ENCODE measurements at regions not wholly inside any gene's neighbourhood (a gene's known extent, or its start where the extent isn't known, plus 50 kb on each side); places are given as distances from the start of the nearest gene placed in this dataset.

DNA sequence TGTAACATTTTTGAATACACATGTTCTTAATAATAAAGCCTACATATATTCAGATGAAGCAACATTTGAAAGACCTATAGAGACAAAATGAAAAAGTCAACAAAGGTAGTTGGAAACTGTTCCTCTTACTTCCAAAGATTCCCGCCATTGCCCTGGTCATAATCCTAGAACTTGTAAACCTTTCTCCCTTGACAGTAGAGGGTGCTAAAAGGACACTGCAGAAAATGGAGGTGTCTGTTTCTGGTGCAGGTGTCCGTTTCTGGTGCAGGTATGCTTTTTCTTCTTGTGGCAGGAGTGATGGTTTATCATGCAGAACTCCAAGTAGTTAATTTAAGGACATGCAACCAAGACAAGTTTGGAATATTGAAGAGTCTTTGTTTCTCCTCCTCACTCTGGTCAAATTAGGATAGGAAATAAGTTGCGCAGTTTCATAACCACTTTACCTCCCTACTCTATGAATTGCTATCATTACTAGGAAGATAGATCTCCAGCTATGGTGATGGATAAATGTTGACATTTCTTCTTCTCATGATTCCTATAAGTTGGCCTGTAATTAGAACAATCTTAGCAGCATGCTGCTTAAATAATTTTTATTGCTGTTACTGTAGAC is 56.0 kb upstream of the FAM174A start:
- Histone ChIP-seq H3K27ac (ENCODE audit: low read depth in 2 of 2, low read length in 2 of 2) (no peak overlapping the region), H3K9ac (ENCODE audit: low read depth in 1 of 2, low read length in 2 of 2) (no peak overlapping the region), H3K27me3 (ENCODE audit: control insufficient read depth in 2 of 2, insufficient read depth in 2 of 2, low read length in 2 of 2) (no peaks in the 10 kb centered on the region), H3K36me3 (ENCODE audit: control insufficient read depth in 2 of 2, insufficient read depth in 2 of 2, low read length in 2 of 2) (no peaks in the 10 kb centered on the region), H3K4me1 (ENCODE audit: control insufficient read depth in 2 of 2, insufficient read depth in 2 of 2, low read length in 2 of 2) (no peaks in the 10 kb centered on the region), H3K4me3 (ENCODE audit: low read length in 2 of 2) (no peak overlapping the region), H3K9me3 (ENCODE audit: control insufficient read depth in 2 of 2, low read length in 2 of 2) (no peaks in the 10 kb centered on the region)

DNA sequence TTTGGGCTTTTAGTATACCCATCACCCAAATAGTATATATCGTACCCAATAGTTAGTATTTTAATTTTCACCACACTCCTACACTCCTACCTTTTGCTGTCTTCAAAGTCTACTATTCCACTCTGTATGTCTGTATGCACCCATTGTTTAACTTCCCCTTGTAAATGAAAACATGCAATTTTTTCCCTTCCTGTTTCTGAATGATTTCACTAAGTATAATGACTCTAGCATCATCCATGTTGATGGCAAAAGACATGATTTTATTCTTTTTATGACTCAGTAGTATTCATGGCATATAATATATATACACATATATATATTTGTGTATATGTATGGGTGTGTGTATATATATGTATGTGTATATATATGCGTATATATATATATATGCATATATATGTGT is 63.1 kb upstream of the FAM174A start:
- H3K27me3 ChIP-seq (ENCODE audit: control insufficient read depth in 2 of 2, insufficient read depth in 2 of 2, low read length in 2 of 2), result no peaks in the 10 kb centered on the region
- H3K36me3 ChIP-seq (ENCODE audit: control insufficient read depth in 2 of 2, insufficient read depth in 2 of 2, low read length in 2 of 2), result no peaks in the 10 kb centered on the region
- no peak overlapping the region for H3K27ac ChIP-seq (ENCODE audit: low read depth in 2 of 2, low read length in 2 of 2)
- H3K4me1 ChIP-seq (ENCODE audit: control insufficient read depth in 2 of 2, insufficient read depth in 2 of 2, low read length in 2 of 2), result no peaks in the 10 kb centered on the region
- H3K9ac ChIP-seq (ENCODE audit: low read depth in 1 of 2, low read length in 2 of 2), result no peak overlapping the region
- H3K9me3 ChIP-seq (ENCODE audit: control insufficient read depth in 2 of 2, low read length in 2 of 2), result no peaks in the 10 kb centered on the region
- H3K4me3 ChIP-seq (ENCODE audit: low read length in 2 of 2), result no peak overlapping the region

DNA sequence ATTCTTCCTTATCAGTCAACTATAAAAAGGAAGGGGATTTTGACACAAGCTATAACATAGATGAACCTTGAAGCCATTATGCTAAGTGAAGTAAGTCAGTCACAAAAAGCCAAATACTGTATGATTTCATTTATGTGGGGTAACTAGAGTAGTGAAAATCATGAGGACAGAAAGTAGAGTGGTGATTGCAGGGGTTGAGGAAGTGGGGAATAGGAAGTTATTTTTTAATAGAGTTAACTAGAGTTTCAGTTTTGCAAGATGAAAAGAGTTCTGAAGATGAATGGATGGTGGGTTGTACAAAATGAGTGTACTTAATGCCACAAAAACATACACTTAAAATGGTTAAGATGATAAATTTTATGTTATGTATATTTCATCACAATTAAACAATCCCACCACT is 65.4 kb upstream of the FAM174A start:
- Histone ChIP-seq H3K27ac (ENCODE audit: low read depth in 2 of 2, low read length in 2 of 2) (no peak overlapping the region), H3K9me3 (ENCODE audit: control insufficient read depth in 2 of 2, low read length in 2 of 2) (no peaks in the 10 kb centered on the region), H3K4me1 (ENCODE audit: control insufficient read depth in 2 of 2, insufficient read depth in 2 of 2, low read length in 2 of 2) (no peaks in the 10 kb centered on the region), H3K4me3 (ENCODE audit: low read length in 2 of 2) (no peak overlapping the region), H3K27me3 (ENCODE audit: control insufficient read depth in 2 of 2, insufficient read depth in 2 of 2, low read length in 2 of 2) (no peaks in the 10 kb centered on the region), H3K36me3 (ENCODE audit: control insufficient read depth in 2 of 2, insufficient read depth in 2 of 2, low read length in 2 of 2) (no peaks in the 10 kb centered on the region), H3K9ac (ENCODE audit: low read depth in 1 of 2, low read length in 2 of 2) (no peak overlapping the region)

DNA sequence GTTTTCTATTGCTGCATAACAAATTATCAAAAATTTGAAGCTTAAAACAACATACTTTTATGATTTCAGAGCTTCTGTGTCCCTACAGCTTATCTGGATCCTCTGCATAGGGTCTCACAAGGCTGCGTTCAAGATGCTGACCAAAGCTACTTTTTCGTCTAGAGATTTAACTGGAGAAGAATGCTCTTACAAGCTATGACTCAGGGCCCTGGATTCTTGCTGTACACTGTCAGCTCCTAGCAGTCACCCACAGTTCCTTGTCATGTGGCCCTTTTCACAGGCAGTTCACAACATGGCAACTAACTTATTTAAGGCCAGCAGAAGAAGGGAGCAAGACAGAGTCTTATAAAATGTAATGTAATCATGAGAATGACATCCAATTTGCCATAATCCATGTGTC is 70.8 kb upstream of the FAM174A start:
- Histone ChIP-seq H3K4me1 (ENCODE audit: control insufficient read depth in 2 of 2, insufficient read depth in 2 of 2, low read length in 2 of 2) (no peaks in the 10 kb centered on the region), H3K4me3 (ENCODE audit: low read length in 2 of 2) (no peak overlapping the region), H3K27me3 (ENCODE audit: control insufficient read depth in 2 of 2, insufficient read depth in 2 of 2, low read length in 2 of 2) (no peaks in the 10 kb centered on the region), H3K36me3 (ENCODE audit: control insufficient read depth in 2 of 2, insufficient read depth in 2 of 2, low read length in 2 of 2) (no peaks in the 10 kb centered on the region), H3K27ac (ENCODE audit: low read depth in 2 of 2, low read length in 2 of 2) (no peak overlapping the region), H3K9me3 (ENCODE audit: control insufficient read depth in 2 of 2, low read length in 2 of 2) (no peaks in the 10 kb centered on the region), H3K9ac (ENCODE audit: low read depth in 1 of 2, low read length in 2 of 2) (no peak overlapping the region)

DNA sequence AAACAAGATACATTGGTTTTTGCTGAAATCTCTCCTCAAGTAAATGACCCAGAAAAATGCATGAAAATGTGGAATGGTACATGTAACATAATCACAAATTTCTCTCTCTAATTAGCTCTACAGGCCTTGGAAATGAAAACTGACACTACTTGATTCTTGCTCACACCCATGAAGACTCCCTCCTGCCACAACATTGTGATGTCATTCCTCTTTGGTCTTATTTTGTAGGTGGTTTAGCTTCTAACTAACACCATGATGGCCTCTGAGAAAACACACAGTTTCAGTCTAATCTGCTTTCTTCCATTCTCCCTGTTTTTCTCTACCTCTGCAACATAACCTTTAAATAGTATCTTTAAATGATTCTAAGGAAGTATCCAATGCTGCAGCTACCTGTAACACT is 78.6 kb upstream of the FAM174A start:
- Histone ChIP-seq H3K36me3 (ENCODE audit: control insufficient read depth in 2 of 2, insufficient read depth in 2 of 2, low read length in 2 of 2) (no peaks in the 10 kb centered on the region), H3K4me1 (ENCODE audit: control insufficient read depth in 2 of 2, insufficient read depth in 2 of 2, low read length in 2 of 2) (no peaks in the 10 kb centered on the region), H3K9me3 (ENCODE audit: control insufficient read depth in 2 of 2, low read length in 2 of 2) (no peaks in the 10 kb centered on the region), H3K27me3 (ENCODE audit: control insufficient read depth in 2 of 2, insufficient read depth in 2 of 2, low read length in 2 of 2) (no peaks in the 10 kb centered on the region), H3K27ac (ENCODE audit: low read depth in 2 of 2, low read length in 2 of 2) (no peak overlapping the region), H3K9ac (ENCODE audit: low read depth in 1 of 2, low read length in 2 of 2) (no peak overlapping the region), H3K4me3 (ENCODE audit: low read length in 2 of 2) (no peak overlapping the region)

DNA sequence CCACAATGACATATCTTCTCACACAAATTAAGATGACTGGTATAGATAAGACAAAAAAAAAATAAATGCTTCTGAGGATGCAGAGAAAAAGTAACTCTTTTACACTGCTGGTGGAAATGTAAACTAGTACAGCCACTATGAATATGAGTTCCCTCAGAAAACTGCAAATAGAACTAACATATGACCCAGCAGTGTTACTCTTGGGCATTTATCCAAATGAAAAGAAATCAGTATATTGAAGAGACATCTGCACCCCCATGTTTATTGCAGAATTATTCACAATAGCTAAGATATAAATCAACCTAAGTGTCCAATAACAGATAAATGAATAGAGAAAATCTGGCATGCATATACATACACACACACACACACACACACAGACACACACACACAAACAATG is 83.0 kb upstream of the FAM174A start:
- no peak overlapping the region for H3K4me3 ChIP-seq (ENCODE audit: low read length in 2 of 2)
- no peak overlapping the region for H3K27ac ChIP-seq (ENCODE audit: low read depth in 2 of 2, low read length in 2 of 2)
- no peak overlapping the region for H3K9ac ChIP-seq (ENCODE audit: low read depth in 1 of 2, low read length in 2 of 2)
- H3K4me1 ChIP-seq (ENCODE audit: control insufficient read depth in 2 of 2, insufficient read depth in 2 of 2, low read length in 2 of 2), result no peaks in the 10 kb centered on the region
- no peaks in the 10 kb centered on the region for H3K27me3 ChIP-seq (ENCODE audit: control insufficient read depth in 2 of 2, insufficient read depth in 2 of 2, low read length in 2 of 2)
- no peaks in the 10 kb centered on the region for H3K9me3 ChIP-seq (ENCODE audit: control insufficient read depth in 2 of 2, low read length in 2 of 2)
- H3K36me3 ChIP-seq (ENCODE audit: control insufficient read depth in 2 of 2, insufficient read depth in 2 of 2, low read length in 2 of 2), result no peaks in the 10 kb centered on the region

DNA sequence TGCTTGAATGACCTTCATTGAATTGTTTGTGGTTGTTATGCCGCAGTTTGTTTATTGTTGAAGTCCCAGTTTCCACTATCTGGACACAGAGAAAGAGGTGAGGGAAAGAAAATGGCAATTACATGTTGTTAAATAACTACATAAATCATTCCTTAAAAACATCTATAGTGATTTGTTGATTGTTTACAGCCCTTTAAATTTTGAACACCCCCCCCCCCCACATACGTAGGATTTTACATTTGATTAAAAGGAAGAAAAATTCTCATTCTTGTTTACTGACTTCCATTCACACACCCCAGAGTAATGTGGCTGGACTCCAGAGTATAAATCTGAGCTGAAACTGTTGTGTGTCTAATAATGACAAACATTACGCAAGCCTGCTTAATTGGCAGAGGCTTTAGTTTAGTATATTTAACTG is 87.1 kb upstream of the FAM174A start:
- Histone ChIP-seq H3K4me1 (ENCODE audit: control insufficient read depth in 2 of 2, insufficient read depth in 2 of 2, low read length in 2 of 2) (no peaks in the 10 kb centered on the region), H3K4me3 (ENCODE audit: low read length in 2 of 2) (no peak overlapping the region), H3K9me3 (ENCODE audit: control insufficient read depth in 2 of 2, low read length in 2 of 2) (no peaks in the 10 kb centered on the region), H3K36me3 (ENCODE audit: control insufficient read depth in 2 of 2, insufficient read depth in 2 of 2, low read length in 2 of 2) (no peaks in the 10 kb centered on the region), H3K9ac (ENCODE audit: low read depth in 1 of 2, low read length in 2 of 2) (no peak overlapping the region), H3K27ac (ENCODE audit: low read depth in 2 of 2, low read length in 2 of 2) (no peak overlapping the region), H3K27me3 (ENCODE audit: control insufficient read depth in 2 of 2, insufficient read depth in 2 of 2, low read length in 2 of 2) (no peaks in the 10 kb centered on the region)

DNA sequence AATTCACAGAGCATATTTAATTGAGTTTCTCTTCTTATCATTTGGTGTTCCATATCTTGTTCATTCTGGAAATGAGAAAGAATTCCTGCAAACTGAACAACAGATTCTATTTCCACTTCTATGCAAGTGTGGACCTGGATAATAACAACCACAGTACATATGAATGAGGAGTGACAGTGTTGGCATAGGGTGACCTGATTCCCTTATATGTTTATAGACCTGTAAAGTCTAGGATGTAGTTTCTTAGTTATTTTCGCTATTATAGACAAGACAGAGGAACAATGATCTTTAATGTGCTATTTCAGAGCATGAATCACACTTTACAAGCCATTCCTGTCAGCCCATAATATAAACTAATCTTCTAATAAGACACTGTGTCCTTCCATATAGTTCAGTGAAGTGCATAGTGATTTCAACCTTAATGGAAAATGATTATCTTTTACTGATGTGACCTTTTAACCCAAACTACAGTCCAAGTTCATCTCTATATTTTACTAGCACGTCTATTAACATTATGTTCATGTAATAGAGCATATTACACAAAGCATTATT is 88.2 kb upstream of the FAM174A start:
- Histone ChIP-seq H3K9ac (ENCODE audit: low read depth in 1 of 2, low read length in 2 of 2) (no peak overlapping the region), H3K27ac (ENCODE audit: low read depth in 2 of 2, low read length in 2 of 2) (no peak overlapping the region), H3K4me1 (ENCODE audit: control insufficient read depth in 2 of 2, insufficient read depth in 2 of 2, low read length in 2 of 2) (no peaks in the 10 kb centered on the region), H3K36me3 (ENCODE audit: control insufficient read depth in 2 of 2, insufficient read depth in 2 of 2, low read length in 2 of 2) (no peaks in the 10 kb centered on the region), H3K9me3 (ENCODE audit: control insufficient read depth in 2 of 2, low read length in 2 of 2) (no peaks in the 10 kb centered on the region), H3K27me3 (ENCODE audit: control insufficient read depth in 2 of 2, insufficient read depth in 2 of 2, low read length in 2 of 2) (no peaks in the 10 kb centered on the region), H3K4me3 (ENCODE audit: low read length in 2 of 2) (no peak overlapping the region)

DNA sequence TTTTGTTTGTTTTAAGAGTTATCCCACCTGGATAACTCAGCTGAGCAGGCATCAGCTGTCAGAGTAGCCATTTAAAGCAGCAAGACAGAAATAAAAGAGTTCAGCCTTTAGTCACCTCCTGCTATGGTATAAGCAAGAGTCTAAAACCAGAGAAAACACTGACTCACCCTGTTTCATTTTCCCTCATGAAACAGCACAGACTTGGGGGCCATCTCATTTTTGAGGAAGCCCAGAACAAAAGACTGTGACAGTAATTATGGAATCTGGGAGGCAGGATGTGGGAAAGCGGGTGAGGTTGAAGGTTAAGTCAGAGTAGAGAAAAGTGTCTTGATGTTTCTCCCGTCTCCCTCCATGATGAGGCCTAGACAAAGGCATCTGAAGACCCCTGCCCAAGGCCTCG is 90.2 kb upstream of the FAM174A start:
- Histone ChIP-seq H3K27me3 (ENCODE audit: control insufficient read depth in 2 of 2, insufficient read depth in 2 of 2, low read length in 2 of 2) (no peaks in the 10 kb centered on the region), H3K4me1 (ENCODE audit: control insufficient read depth in 2 of 2, insufficient read depth in 2 of 2, low read length in 2 of 2) (no peaks in the 10 kb centered on the region), H3K36me3 (ENCODE audit: control insufficient read depth in 2 of 2, insufficient read depth in 2 of 2, low read length in 2 of 2) (no peaks in the 10 kb centered on the region), H3K9ac (ENCODE audit: low read depth in 1 of 2, low read length in 2 of 2) (no peak overlapping the region), H3K4me3 (ENCODE audit: low read length in 2 of 2) (no peak overlapping the region), H3K27ac (ENCODE audit: low read depth in 2 of 2, low read length in 2 of 2) (no peak overlapping the region), H3K9me3 (ENCODE audit: control insufficient read depth in 2 of 2, low read length in 2 of 2) (no peaks in the 10 kb centered on the region)

DNA sequence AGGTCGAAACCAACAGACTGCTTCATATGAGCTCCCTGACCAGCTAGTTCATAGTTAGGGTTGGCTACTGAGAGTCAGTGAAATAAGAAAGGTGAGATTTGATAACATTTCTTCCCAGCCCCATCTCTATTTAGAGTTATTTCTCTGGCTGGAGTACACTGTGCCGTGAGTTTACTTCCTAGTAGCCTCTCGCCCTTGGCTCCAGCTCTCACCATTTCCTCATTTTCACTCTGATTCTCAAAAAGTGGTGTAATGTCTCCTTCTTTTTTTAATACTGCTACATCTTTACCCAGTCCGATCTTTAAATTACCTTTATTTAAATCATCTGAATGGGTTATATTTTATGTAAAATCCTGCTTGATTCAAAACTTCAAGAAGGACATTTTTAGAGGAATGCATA is 100.4 kb upstream of the FAM174A start:
- H3K9ac ChIP-seq (ENCODE audit: low read depth in 1 of 2, low read length in 2 of 2), result no peak overlapping the region
- H3K27ac ChIP-seq (ENCODE audit: low read depth in 2 of 2, low read length in 2 of 2), result no peak overlapping the region
- H3K27me3 ChIP-seq (ENCODE audit: control insufficient read depth in 2 of 2, insufficient read depth in 2 of 2, low read length in 2 of 2), result no peaks in the 10 kb centered on the region
- H3K36me3 ChIP-seq (ENCODE audit: control insufficient read depth in 2 of 2, insufficient read depth in 2 of 2, low read length in 2 of 2), result no peaks in the 10 kb centered on the region
- H3K4me1 ChIP-seq (ENCODE audit: control insufficient read depth in 2 of 2, insufficient read depth in 2 of 2, low read length in 2 of 2), result no peaks in the 10 kb centered on the region
- no peak overlapping the region for H3K4me3 ChIP-seq (ENCODE audit: low read length in 2 of 2)
- no peaks in the 10 kb centered on the region for H3K9me3 ChIP-seq (ENCODE audit: control insufficient read depth in 2 of 2, low read length in 2 of 2)

DNA sequence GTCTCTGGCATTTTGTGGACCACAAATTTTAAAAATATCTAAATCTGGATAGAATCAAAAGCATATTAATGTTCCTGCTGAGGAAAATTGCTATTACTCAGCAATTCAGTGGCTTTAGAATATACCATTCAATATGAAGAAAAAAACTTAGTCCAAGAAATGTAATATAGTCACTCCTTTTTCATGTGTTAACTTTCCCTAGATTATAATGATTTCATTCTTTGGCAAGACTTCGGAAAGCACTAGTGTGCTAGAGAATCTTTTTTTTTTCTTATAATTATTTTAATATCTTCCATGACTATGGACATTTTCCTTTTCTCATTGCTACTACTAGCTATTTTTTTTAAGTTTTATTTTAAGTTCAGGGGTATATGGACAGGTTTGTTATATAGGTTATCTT is 102.4 kb upstream of the FAM174A start:
- Histone ChIP-seq H3K9ac (ENCODE audit: low read depth in 1 of 2, low read length in 2 of 2) (no peak overlapping the region), H3K9me3 (ENCODE audit: control insufficient read depth in 2 of 2, low read length in 2 of 2) (no peaks in the 10 kb centered on the region), H3K4me3 (ENCODE audit: low read length in 2 of 2) (no peak overlapping the region), H3K27ac (ENCODE audit: low read depth in 2 of 2, low read length in 2 of 2) (no peak overlapping the region), H3K4me1 (ENCODE audit: control insufficient read depth in 2 of 2, insufficient read depth in 2 of 2, low read length in 2 of 2) (no peaks in the 10 kb centered on the region), H3K36me3 (ENCODE audit: control insufficient read depth in 2 of 2, insufficient read depth in 2 of 2, low read length in 2 of 2) (no peaks in the 10 kb centered on the region), H3K27me3 (ENCODE audit: control insufficient read depth in 2 of 2, insufficient read depth in 2 of 2, low read length in 2 of 2) (no peaks in the 10 kb centered on the region)

All from mucosa of rectum (tissue), 2 donors.